HL-60 (cell line): ENCODE measurements at regions not wholly inside any gene's neighbourhood (a gene's known extent, or its start where the extent isn't known, plus 50 kb on each side); places are given as distances from the start of the nearest gene placed in this dataset.

Experiments used
- DNase-seq, 2 experiments: peaks; one replicate each; pipeline ENCODE4 v3.0.0-alpha.2; 2010 to 2020; ENCODE audit warnings: low read depth in 1 of 2, low spot score in 1 of 2
- H3K27ac ChIP-seq: fragments of 250-450 bp; sonication (Bioruptor Pico); replicated peaks from 2 replicates; pipeline ENCODE4 v1.5.1; 2020; ENCODE audit warnings: mild to moderate bottlenecking, moderate library complexity
- H3K27me3 ChIP-seq: fragments of 250-450 bp; sonication (Bioruptor Pico); 2 replicates; pipeline ENCODE4 v1.5.1; 2021; ENCODE audit warnings: mild to moderate bottlenecking, moderate library complexity; ENCODE audit not compliant: insufficient read depth, poor library complexity, severe bottlenecking
- H3K4me3 ChIP-seq: replicated peaks from 2 replicates; pipeline ENCODE4 v1.5.1; 2011; ENCODE audit warnings: mild to moderate bottlenecking, control low read depth, low read length; ENCODE audit not compliant: insufficient read depth
- GABPA ChIP-seq: IDR thresholded peaks from 2 replicates; pipeline ENCODE4 v1.6.1; 2012; ENCODE audit warnings: low read depth
- POLR2AphosphoS5 ChIP-seq: IDR thresholded peaks from 2 replicates; pipeline ENCODE4 v1.6.1; 2012; ENCODE audit warnings: low read depth
- SPI1 ChIP-seq: IDR thresholded peaks from 2 replicates; pipeline ENCODE4 v1.6.1; 2012; ENCODE audit warnings: low read depth, mild to moderate bottlenecking, borderline replicate concordance
- TF ChIP-seq, protein P1 (sequence below): IDR thresholded peaks from one replicate; pipeline ENCODE4 v1.5.1; 2011; ENCODE audit warnings: low read length, control low read depth, inconsistent platforms; ENCODE audit not compliant: insufficient read depth
- TF ChIP-seq, protein P2 (sequence below): IDR thresholded peaks from 2 replicates; pipeline ENCODE4 v1.6.1; 2012; ENCODE audit warnings: low read depth; ENCODE audit not compliant: insufficient replicate concordance

DNA sequence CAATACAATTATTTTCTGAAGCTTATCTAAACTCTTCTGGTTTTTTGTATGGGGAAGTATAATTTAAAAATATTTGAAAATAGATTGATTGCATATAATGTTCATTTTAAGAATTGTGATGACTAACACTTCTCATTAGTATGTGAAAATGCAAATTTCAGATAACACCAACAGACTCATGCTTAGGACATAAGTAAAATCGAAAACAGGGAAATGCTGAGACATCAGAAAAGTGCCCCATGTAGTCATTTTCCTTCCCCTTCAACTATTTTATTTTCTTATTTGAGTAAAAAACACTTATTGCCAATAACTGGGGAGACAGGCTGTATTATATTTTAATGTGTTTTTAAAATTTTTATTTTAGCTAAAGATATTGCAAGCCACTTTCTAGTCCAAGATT lies 814.7 kb downstream of the GALC start:
- DNase-seq = no peak
- Histone ChIP-seq H3K4me3 (no peak overlapping the region), H3K27ac (no peak overlapping the region), H3K27me3 (no peaks in the 10 kb centered on the region)
- TF ChIP-seq SPI1 (no peak), GABPA (no peak), POLR2AphosphoS5 (no peak)
- TF ChIP-seq, protein P1, sequence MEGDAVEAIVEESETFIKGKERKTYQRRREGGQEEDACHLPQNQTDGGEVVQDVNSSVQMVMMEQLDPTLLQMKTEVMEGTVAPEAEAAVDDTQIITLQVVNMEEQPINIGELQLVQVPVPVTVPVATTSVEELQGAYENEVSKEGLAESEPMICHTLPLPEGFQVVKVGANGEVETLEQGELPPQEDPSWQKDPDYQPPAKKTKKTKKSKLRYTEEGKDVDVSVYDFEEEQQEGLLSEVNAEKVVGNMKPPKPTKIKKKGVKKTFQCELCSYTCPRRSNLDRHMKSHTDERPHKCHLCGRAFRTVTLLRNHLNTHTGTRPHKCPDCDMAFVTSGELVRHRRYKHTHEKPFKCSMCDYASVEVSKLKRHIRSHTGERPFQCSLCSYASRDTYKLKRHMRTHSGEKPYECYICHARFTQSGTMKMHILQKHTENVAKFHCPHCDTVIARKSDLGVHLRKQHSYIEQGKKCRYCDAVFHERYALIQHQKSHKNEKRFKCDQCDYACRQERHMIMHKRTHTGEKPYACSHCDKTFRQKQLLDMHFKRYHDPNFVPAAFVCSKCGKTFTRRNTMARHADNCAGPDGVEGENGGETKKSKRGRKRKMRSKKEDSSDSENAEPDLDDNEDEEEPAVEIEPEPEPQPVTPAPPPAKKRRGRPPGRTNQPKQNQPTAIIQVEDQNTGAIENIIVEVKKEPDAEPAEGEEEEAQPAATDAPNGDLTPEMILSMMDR = no peak
- TF ChIP-seq, protein P2, sequence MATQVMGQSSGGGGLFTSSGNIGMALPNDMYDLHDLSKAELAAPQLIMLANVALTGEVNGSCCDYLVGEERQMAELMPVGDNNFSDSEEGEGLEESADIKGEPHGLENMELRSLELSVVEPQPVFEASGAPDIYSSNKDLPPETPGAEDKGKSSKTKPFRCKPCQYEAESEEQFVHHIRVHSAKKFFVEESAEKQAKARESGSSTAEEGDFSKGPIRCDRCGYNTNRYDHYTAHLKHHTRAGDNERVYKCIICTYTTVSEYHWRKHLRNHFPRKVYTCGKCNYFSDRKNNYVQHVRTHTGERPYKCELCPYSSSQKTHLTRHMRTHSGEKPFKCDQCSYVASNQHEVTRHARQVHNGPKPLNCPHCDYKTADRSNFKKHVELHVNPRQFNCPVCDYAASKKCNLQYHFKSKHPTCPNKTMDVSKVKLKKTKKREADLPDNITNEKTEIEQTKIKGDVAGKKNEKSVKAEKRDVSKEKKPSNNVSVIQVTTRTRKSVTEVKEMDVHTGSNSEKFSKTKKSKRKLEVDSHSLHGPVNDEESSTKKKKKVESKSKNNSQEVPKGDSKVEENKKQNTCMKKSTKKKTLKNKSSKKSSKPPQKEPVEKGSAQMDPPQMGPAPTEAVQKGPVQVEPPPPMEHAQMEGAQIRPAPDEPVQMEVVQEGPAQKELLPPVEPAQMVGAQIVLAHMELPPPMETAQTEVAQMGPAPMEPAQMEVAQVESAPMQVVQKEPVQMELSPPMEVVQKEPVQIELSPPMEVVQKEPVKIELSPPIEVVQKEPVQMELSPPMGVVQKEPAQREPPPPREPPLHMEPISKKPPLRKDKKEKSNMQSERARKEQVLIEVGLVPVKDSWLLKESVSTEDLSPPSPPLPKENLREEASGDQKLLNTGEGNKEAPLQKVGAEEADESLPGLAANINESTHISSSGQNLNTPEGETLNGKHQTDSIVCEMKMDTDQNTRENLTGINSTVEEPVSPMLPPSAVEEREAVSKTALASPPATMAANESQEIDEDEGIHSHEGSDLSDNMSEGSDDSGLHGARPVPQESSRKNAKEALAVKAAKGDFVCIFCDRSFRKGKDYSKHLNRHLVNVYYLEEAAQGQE = no peak

DNA sequence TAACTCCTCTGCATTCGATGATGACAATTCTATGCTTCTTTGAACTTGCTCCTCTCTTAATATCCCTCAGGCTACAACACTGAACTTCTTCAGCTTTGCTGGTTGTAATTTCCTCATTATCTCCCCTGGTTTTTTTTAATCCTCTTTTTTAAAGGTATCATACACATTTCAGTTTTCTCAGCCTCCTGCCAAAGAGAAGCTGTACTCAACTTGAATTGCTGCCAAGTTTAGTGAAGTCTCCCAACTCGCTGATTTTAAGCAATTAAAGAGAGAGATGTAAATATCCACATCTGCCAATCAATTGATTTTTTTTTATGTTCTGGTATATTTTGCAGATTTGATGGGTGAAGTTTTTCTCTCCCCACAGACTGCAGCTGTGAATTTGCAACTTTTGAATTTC lies 817.8 kb downstream of the GALC start:
- TF ChIP-seq POLR2AphosphoS5 (no peak), GABPA (no peak), SPI1 (no peak)
- TF ChIP-seq, protein P2 = no peak
- TF ChIP-seq, protein P1 = no peak
- no peak overlapping the region for H3K27ac ChIP-seq
- no peak overlapping the region for H3K4me3 ChIP-seq
- DNase-seq = no peak
- H3K27me3 ChIP-seq = no peaks in the 10 kb centered on the region

GRCh38 chr14:87171141-87171540 lies 821.8 kb downstream of the GALC start:
- no peak overlapping the region for H3K27ac ChIP-seq

More at GRCh38 chr14:87171141-87171540, 821.8 kb downstream of the GALC start:
- no peak for DNase-seq
- TF ChIP-seq, protein P1 = no peak
- TF ChIP-seq SPI1 (no peak), GABPA (no peak), POLR2AphosphoS5 (no peak)
- TF ChIP-seq, protein P2 = no peak
- Histone ChIP-seq H3K4me3 (no peak overlapping the region), H3K27me3 (no peaks in the 10 kb centered on the region)
